ENCODE measurements at regions not wholly inside any gene's neighbourhood (a gene's known extent, or its start where the extent isn't known, plus 50 kb on each side); places are given as distances from the start of the nearest gene placed in this dataset.

GRCh38 chr5:163658702-163659567 is 153.5 kb downstream of the MAT2B start:
- Mint-ChIP-seq H3K27ac (no peak overlapping the region), H3K4me3 (no peak overlapping the region), H3K4me1 (peaks cover 0 to 3% (median 0%) of the 10 kb centered on the region in 7 donors), H3K9me3 (peaks cover 0 to 21% (median 4%) of the 10 kb centered on the region in 11 donors), H3K36me3 (no peaks in the 10 kb centered on the region), H3K27me3 (peaks cover 0 to 14% (median 6%) of the 10 kb centered on the region in 5 donors)
- Histone ChIP-seq H3K4me3 (ENCODE audit: low read length) (no peak overlapping the region), H3K36me3 (ENCODE audit: control insufficient read depth in 2 of 3, insufficient read depth in 3 of 3, low read length in 3 of 3) (no peaks in the 10 kb centered on the region), H3K27ac (ENCODE audit: low read depth, low read length) (no peak overlapping the region), H3K27me3 (ENCODE audit: control insufficient read depth in 2 of 2, insufficient read depth in 2 of 2, low read length in 2 of 2) (no peaks in the 10 kb centered on the region), H3K4me1 (ENCODE audit: control insufficient read depth in 2 of 2, insufficient read depth in 2 of 2, low read length in 2 of 2) (no peaks in the 10 kb centered on the region), H3K9me3 (ENCODE audit: control insufficient read depth in 2 of 3, low read length in 3 of 3) (no peaks in the 10 kb centered on the region)
- CTCF ChIA-PET, result no interaction called here
- intact Hi-C loops (cut with micrococcal nuclease), result no loop called here
- POLR2A ChIA-PET, result no interaction called here
- DNase-seq (no peak), ATAC-seq (no peak)

DNA sequence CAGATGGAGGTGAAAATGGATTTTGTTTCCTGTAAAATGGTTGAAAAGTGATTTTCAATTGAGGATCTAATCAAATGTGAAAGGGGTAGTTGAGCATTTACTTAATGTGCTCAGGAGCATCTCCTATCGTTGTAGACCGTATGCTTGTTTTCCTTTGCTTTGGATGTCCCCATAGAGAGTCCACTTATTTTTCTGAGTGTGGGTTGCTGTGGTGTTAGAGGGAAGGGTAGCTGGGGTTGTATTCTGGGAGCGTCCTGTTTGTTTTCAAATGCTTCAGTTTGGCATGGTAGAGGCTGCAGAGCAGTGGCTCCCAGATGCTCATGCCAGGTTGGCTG is 154.1 kb downstream of the MAT2B start:
- Histone ChIP-seq H3K27me3 (ENCODE audit: control insufficient read depth in 2 of 2, insufficient read depth in 2 of 2, low read length in 2 of 2) (no peaks in the 10 kb centered on the region), H3K27ac (ENCODE audit: low read depth, low read length) (no peak overlapping the region), H3K36me3 (ENCODE audit: control insufficient read depth in 2 of 3, insufficient read depth in 3 of 3, low read length in 3 of 3) (no peaks in the 10 kb centered on the region), H3K9me3 (ENCODE audit: control insufficient read depth in 2 of 3, low read length in 3 of 3) (no peaks in the 10 kb centered on the region), H3K4me1 (ENCODE audit: control insufficient read depth in 2 of 2, insufficient read depth in 2 of 2, low read length in 2 of 2) (no peaks in the 10 kb centered on the region), H3K4me3 (ENCODE audit: low read length) (no peak overlapping the region)
- Mint-ChIP-seq H3K9me3 (peaks cover 0 to 16% (median 0%) of the 10 kb centered on the region in 11 donors), H3K4me1 (peaks cover 0 to 3% (median 0%) of the 10 kb centered on the region in 7 donors), H3K27ac (no peak overlapping the region), H3K4me3 (no peak overlapping the region), H3K36me3 (no peaks in the 10 kb centered on the region), H3K27me3 (peaks cover 0 to 14% (median 6%) of the 10 kb centered on the region in 5 donors)
- POLR2A ChIA-PET, result no interaction called here
- DNase-seq (no peak), ATAC-seq (no peak)
- intact Hi-C loops (cut with micrococcal nuclease), result no loop called here
- CTCF ChIA-PET, result no interaction called here

- Histone ChIP-seq H3K4me3 (ENCODE audit: low read length) (no peak overlapping the region), H3K27me3 (ENCODE audit: control insufficient read depth in 2 of 2, insufficient read depth in 2 of 2, low read length in 2 of 2) (no peaks in the 10 kb centered on the region), H3K36me3 (ENCODE audit: control insufficient read depth in 2 of 3, insufficient read depth in 3 of 3, low read length in 3 of 3) (no peaks in the 10 kb centered on the region), H3K9me3 (ENCODE audit: control insufficient read depth in 2 of 3, low read length in 3 of 3) (no peaks in the 10 kb centered on the region), H3K4me1 (ENCODE audit: control insufficient read depth in 2 of 2, insufficient read depth in 2 of 2, low read length in 2 of 2) (no peaks in the 10 kb centered on the region), H3K27ac (ENCODE audit: low read depth, low read length) (no peak overlapping the region)
- Mint-ChIP-seq H3K9me3 (peaks cover 0 to 9% (median 1%) of the 10 kb centered on the region in 11 donors), H3K4me1 (peaks cover 0 to 3% (median 0%) of the 10 kb centered on the region in 7 donors), H3K27ac (no peak overlapping the region), H3K27me3 (peaks cover 0 to 14% (median 6%) of the 10 kb centered on the region in 5 donors), H3K36me3 (no peaks in the 10 kb centered on the region), H3K4me3 (no peak overlapping the region)
- intact Hi-C loops (cut with micrococcal nuclease), result no loop called here
- ATAC-seq (no peak), DNase-seq (no peak)
- ChIA-PET POLR2A (no interaction called here), CTCF (no interaction called here)
Measured at GRCh38 chr5:163660486-163660885, 155.1 kb downstream of the MAT2B start.

GRCh38 chr5:163661360-163661759 is 155.9 kb downstream of the MAT2B start:
- Histone ChIP-seq H3K4me1 (ENCODE audit: control insufficient read depth in 2 of 2, insufficient read depth in 2 of 2, low read length in 2 of 2) (no peaks in the 10 kb centered on the region), H3K4me3 (ENCODE audit: low read length) (no peak overlapping the region), H3K27me3 (ENCODE audit: control insufficient read depth in 2 of 2, insufficient read depth in 2 of 2, low read length in 2 of 2) (no peaks in the 10 kb centered on the region), H3K36me3 (ENCODE audit: control insufficient read depth in 2 of 3, insufficient read depth in 3 of 3, low read length in 3 of 3) (no peaks in the 10 kb centered on the region), H3K9me3 (ENCODE audit: control insufficient read depth in 2 of 3, low read length in 3 of 3) (no peaks in the 10 kb centered on the region), H3K27ac (ENCODE audit: low read depth, low read length) (no peak overlapping the region)
- Mint-ChIP-seq H3K4me3 (no peak overlapping the region), H3K27me3 (peaks cover 0 to 14% (median 6%) of the 10 kb centered on the region in 5 donors), H3K9me3 (peaks cover 0 to 8% (median 0%) of the 10 kb centered on the region in 11 donors), H3K27ac (no peak overlapping the region), H3K36me3 (no peaks in the 10 kb centered on the region), H3K4me1 (peaks cover 0 to 3% (median 0%) of the 10 kb centered on the region in 7 donors)
- no peak for ATAC-seq
- CTCF ChIA-PET, result no interaction called here
- intact Hi-C loops (cut with micrococcal nuclease), result no loop called here
- POLR2A ChIA-PET, result no interaction called here
- no peak for DNase-seq

GRCh38 chr5:163670036-163670435 is 164.6 kb downstream of the MAT2B start:
- H3K27me3 Mint-ChIP-seq, result peaks cover 0 to 4% (median 0%) of the 10 kb centered on the region in 5 donors
- intact Hi-C loops (cut with micrococcal nuclease), result no loop called here
- ChIA-PET POLR2A (no interaction called here), CTCF (no interaction called here)
- Histone ChIP-seq H3K4me3 (ENCODE audit: low read length) (no peak overlapping the region), H3K27me3 (ENCODE audit: control insufficient read depth in 2 of 2, insufficient read depth in 2 of 2, low read length in 2 of 2) (no peaks in the 10 kb centered on the region), H3K27ac (ENCODE audit: low read depth, low read length) (no peak overlapping the region), H3K9me3 (ENCODE audit: control insufficient read depth in 2 of 3, low read length in 3 of 3) (no peaks in the 10 kb centered on the region), H3K36me3 (ENCODE audit: control insufficient read depth in 2 of 3, insufficient read depth in 3 of 3, low read length in 3 of 3) (no peaks in the 10 kb centered on the region), H3K4me1 (ENCODE audit: control insufficient read depth in 2 of 2, insufficient read depth in 2 of 2, low read length in 2 of 2) (no peaks in the 10 kb centered on the region)
- ATAC-seq (no peak), DNase-seq (no peak)
- no peak overlapping the region for H3K4me3 Mint-ChIP-seq
- no peak overlapping the region for H3K27ac Mint-ChIP-seq
- H3K9me3 Mint-ChIP-seq, result peaks cover 0 to 3% (median 0%) of the 10 kb centered on the region in 11 donors
- no peaks in the 10 kb centered on the region for H3K4me1 Mint-ChIP-seq
- no peaks in the 10 kb centered on the region for H3K36me3 Mint-ChIP-seq

GRCh38 chr5:163677092-163677491 is 171.7 kb downstream of the MAT2B start:
- H3K27ac ChIP-seq (ENCODE audit: low read depth, low read length), result no peak overlapping the region
- H3K27me3 ChIP-seq (ENCODE audit: control insufficient read depth in 2 of 2, insufficient read depth in 2 of 2, low read length in 2 of 2), result no peaks in the 10 kb centered on the region
- ChIA-PET CTCF (no interaction called here), POLR2A (no interaction called here)
- H3K4me1 ChIP-seq (ENCODE audit: control insufficient read depth in 2 of 2, insufficient read depth in 2 of 2, low read length in 2 of 2), result no peaks in the 10 kb centered on the region
- H3K27ac Mint-ChIP-seq, result no peak overlapping the region
- intact Hi-C loops (cut with micrococcal nuclease), result no loop called here
- H3K9me3 Mint-ChIP-seq, result no peaks in the 10 kb centered on the region
- DNase-seq (no peak), ATAC-seq (no peak)
- H3K4me1 Mint-ChIP-seq, result no peaks in the 10 kb centered on the region
- no peak overlapping the region for H3K4me3 Mint-ChIP-seq
- no peaks in the 10 kb centered on the region for H3K36me3 Mint-ChIP-seq
- H3K9me3 ChIP-seq (ENCODE audit: control insufficient read depth in 2 of 3, low read length in 3 of 3), result no peaks in the 10 kb centered on the region
- peaks cover 0 to 7% (median 0%) of the 10 kb centered on the region in 5 donors for H3K27me3 Mint-ChIP-seq
- H3K36me3 ChIP-seq (ENCODE audit: control insufficient read depth in 2 of 3, insufficient read depth in 3 of 3, low read length in 3 of 3), result no peaks in the 10 kb centered on the region
- H3K4me3 ChIP-seq (ENCODE audit: low read length), result no peak overlapping the region

DNA sequence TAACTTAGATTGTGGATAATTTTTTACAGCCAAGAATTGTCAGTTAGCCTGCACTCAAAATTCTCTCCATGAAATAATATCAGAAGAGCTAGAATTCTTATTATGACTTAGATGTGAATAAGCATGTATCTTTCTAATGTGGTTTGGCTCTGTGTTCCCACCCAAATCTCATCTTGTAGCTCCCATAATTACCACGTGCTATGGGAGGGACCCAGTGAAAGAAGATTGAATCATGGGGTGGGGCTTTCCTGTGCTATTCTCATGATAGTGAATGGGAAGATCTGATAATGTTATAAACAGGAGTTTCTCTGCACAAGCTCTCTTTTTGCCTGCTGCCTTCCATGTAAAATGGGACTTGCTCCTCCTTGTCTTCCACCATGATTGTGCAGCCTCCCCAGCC is 176.8 kb downstream of the MAT2B start:
- ATAC-seq (no peak), DNase-seq (no peak)
- no peaks in the 10 kb centered on the region for H3K36me3 Mint-ChIP-seq
- no peaks in the 10 kb centered on the region for H3K9me3 Mint-ChIP-seq
- no peaks in the 10 kb centered on the region for H3K4me1 ChIP-seq (ENCODE audit: control insufficient read depth in 2 of 2, insufficient read depth in 2 of 2, low read length in 2 of 2)
- CTCF ChIA-PET, result no interaction called here
- no peaks in the 10 kb centered on the region for H3K9me3 ChIP-seq (ENCODE audit: control insufficient read depth in 2 of 3, low read length in 3 of 3)
- no peaks in the 10 kb centered on the region for H3K4me1 Mint-ChIP-seq
- H3K27ac ChIP-seq (ENCODE audit: low read depth, low read length), result no peak overlapping the region
- H3K36me3 ChIP-seq (ENCODE audit: control insufficient read depth in 2 of 3, insufficient read depth in 3 of 3, low read length in 3 of 3), result no peaks in the 10 kb centered on the region
- no peak overlapping the region for H3K4me3 Mint-ChIP-seq
- intact Hi-C loops (cut with micrococcal nuclease), result no loop called here
- H3K4me3 ChIP-seq (ENCODE audit: low read length), result no peak overlapping the region
- H3K27me3 Mint-ChIP-seq, result peaks cover 0 to 10% (median 0%) of the 10 kb centered on the region in 5 donors
- POLR2A ChIA-PET, result no interaction called here
- H3K27me3 ChIP-seq (ENCODE audit: control insufficient read depth in 2 of 2, insufficient read depth in 2 of 2, low read length in 2 of 2), result no peaks in the 10 kb centered on the region
- H3K27ac Mint-ChIP-seq, result no peak overlapping the region

Measured in naive thymus-derived CD4-positive, alpha-beta T cell (primary cell).